HG02870 (cell line): ENCODE measurements at regions not wholly inside any gene's neighbourhood (a gene's known extent, or its start where the extent isn't known, plus 50 kb on each side); places are given as distances from the start of the nearest gene placed in this dataset.
"Not testable (repeated sequence)": the region's sequence is repeated elsewhere in the genome, so short reads cannot be mapped to it uniquely, and the experiment has no call there.

Experiments
- ATAC-seq: cut with Tn5 transposase; IDR thresholded peaks from one replicate; pipeline ENCODE4 v1.9.1; 2021; ENCODE audit warnings: mild to moderate bottlenecking, moderate library complexity; ENCODE audit not compliant: unreplicated experiment

- no peak for ATAC-seq
Measured at GRCh38 chr13:67990868-67991267, 760.7 kb upstream of the PCDH9 start.

- no peak for ATAC-seq
Measured at GRCh38 chr13:67986234-67986633, 756.1 kb upstream of the PCDH9 start.

- no peak for ATAC-seq
Measured at GRCh38 chr13:67977066-67977465, 746.9 kb upstream of the PCDH9 start.

- ATAC-seq, result no peak
Measured at GRCh38 chr13:67971291-67971690, 741.2 kb upstream of the PCDH9 start.

- ATAC-seq, result no peak
Measured at GRCh38 chr13:67967031-67967430, 736.9 kb upstream of the PCDH9 start.

- ATAC-seq, result no peak
Measured at GRCh38 chr13:67966065-67966464, 735.9 kb upstream of the PCDH9 start.

GRCh38 chr13:67964986-67965385 is 734.9 kb upstream of the PCDH9 start:
- no peak for ATAC-seq

GRCh38 chr13:67964091-67964490 is 734.0 kb upstream of the PCDH9 start:
- no peak for ATAC-seq

- no peak for ATAC-seq
Measured at GRCh38 chr13:67961331-67961730, 731.2 kb upstream of the PCDH9 start.

GRCh38 chr13:67951431-67951830 is 721.3 kb upstream of the PCDH9 start:
- no peak for ATAC-seq

GRCh38 chr13:67950603-67951002 is 720.5 kb upstream of the PCDH9 start:
- no peak for ATAC-seq

- ATAC-seq, result no peak
Measured at GRCh38 chr13:67946131-67946530, 716.0 kb upstream of the PCDH9 start.

GRCh38 chr13:67943116-67943515 is 713.0 kb upstream of the PCDH9 start:
- no peak for ATAC-seq

GRCh38 chr13:67935626-67936025 is 705.5 kb upstream of the PCDH9 start:
- no peak for ATAC-seq

GRCh38 chr13:67934617-67935330 is 704.6 kb upstream of the PCDH9 start:
- no peak for ATAC-seq

GRCh38 chr13:67932991-67933390 is 702.9 kb upstream of the PCDH9 start:
- no peak for ATAC-seq

- ATAC-seq, result no peak
Measured at GRCh38 chr13:67917291-67917987, 687.3 kb upstream of the PCDH9 start.

- ATAC-seq, result no peak
Measured at GRCh38 chr13:67916650-67917049, 686.5 kb upstream of the PCDH9 start.

- no peak for ATAC-seq
Measured at GRCh38 chr13:67914535-67914934, 684.4 kb upstream of the PCDH9 start.

GRCh38 chr13:67902960-67903359 is 672.8 kb upstream of the PCDH9 start:
- not testable (repeated sequence) for ATAC-seq

GRCh38 chr13:67880916-67881315 is 650.8 kb upstream of the PCDH9 start:
- no peak for ATAC-seq

GRCh38 chr13:67878376-67878775 is 648.2 kb upstream of the PCDH9 start:
- ATAC-seq, result no peak

GRCh38 chr13:67877031-67877430 is 646.9 kb upstream of the PCDH9 start:
- ATAC-seq, result no peak
